K562 (cell line): ENCODE measurements at regions not wholly inside any gene's neighbourhood (a gene's known extent, or its start where the extent isn't known, plus 50 kb on each side); places are given as distances from the start of the nearest gene placed in this dataset.

Experiments
- ATAC-seq: fragments of 200-7000 bp; cut with Tn5 transposase; 3 replicates; pipeline ENCODE4 v1.9.1; 2020; ENCODE audit warnings: moderate library complexity
- BruUV-seq: library from RNA; stranded (reverse); fragments of 400-500 nt; replicated peaks from 2 replicates; lab custom pipeline; 2021; lab: Mats Ljungman, UMichigan
- CTCF ChIA-PET: fragments of 300-600 bp; formaldehyde crosslinking; extraction: SDS; loops from one replicate; lab custom pipeline; 2021; ENCODE audit warnings: low intra/inter-chr PET ratio; lab: Yijun Ruan, JAX
- POLR2A ChIA-PET: fragments of 300-600, 350-650 bp; sonication (Branson Sonifier 250); formaldehyde crosslinking; extraction: SDS; loops from one replicate; lab custom pipeline; 2021; ENCODE audit warnings: antibody characterized with exemption, inconsistent platforms; lab: Yijun Ruan, JAX
- DNase-seq, 4 experiments: peaks; one replicate each; pipeline versions ENCODE4 v3.0.0 to v3.0.0-alpha.2; 2011 to 2018; ENCODE audit warnings: low spot score in 3 of 4, mixed read lengths in 3 of 4; ENCODE audit errors: extremely low read depth in 1 of 4
- FAIRE-seq: peaks from 2 replicates; lab custom pipeline; 2011; peaks lifted over from hg19 to GRCh38; lab: Jason Lieb, UNC
- H2AFZ ChIP-seq: 2 replicates; pipeline ENCODE4 v1.6.0; 2011; ENCODE audit warnings: low read depth, low read length, control low read depth, inconsistent platforms
- H3K27ac ChIP-seq: fragments of 200-600 bp; 3 replicates; pipeline ENCODE4 v1.8.0; 2011; ENCODE audit warnings: low read depth, mild to moderate bottlenecking, control low read depth, inconsistent platforms, low read length, moderate library complexity, mixed read lengths; ENCODE audit errors: extremely low read depth
- H3K27me3 ChIP-seq, 2 experiments: fragments of 300-600 bp in 1 of 2; 2 replicates in 1 of 2; 3 replicates in 1 of 2; pipeline versions ENCODE4 v1.6.0 to v1.8.0; 2011; ENCODE audit warnings: inconsistent platforms in 2 of 2, low read length in 2 of 2, mild to moderate bottlenecking in 1 of 2, mixed read lengths in 1 of 2, moderate library complexity in 1 of 2; ENCODE audit not compliant: control insufficient read depth in 2 of 2, insufficient read depth in 2 of 2
- H3K36me3 ChIP-seq: fragments of 300-600 bp; 3 replicates; pipeline ENCODE4 v1.8.0; 2011; ENCODE audit warnings: mild to moderate bottlenecking, low read length, inconsistent platforms; ENCODE audit not compliant: control insufficient read depth, insufficient read depth
- H3K4me1 ChIP-seq, 2 experiments: fragments of 200-600 bp in 1 of 2; replicated peaks in 1 of 2; 2 replicates in 1 of 2; 3 replicates in 1 of 2; pipeline versions ENCODE4 v1.5.1 to v1.8.0; 2011; ENCODE audit warnings: inconsistent platforms in 2 of 2, low read length in 2 of 2, mild to moderate bottlenecking in 1 of 2, mixed read lengths in 1 of 2, moderate library complexity in 1 of 2; ENCODE audit not compliant: control insufficient read depth in 2 of 2, insufficient read depth in 2 of 2
- H3K4me2 ChIP-seq: 2 replicates; pipeline ENCODE4 v1.6.1; 2011; ENCODE audit warnings: low read length, control low read depth, inconsistent platforms, mixed read lengths; ENCODE audit not compliant: insufficient read depth
- H3K4me3 ChIP-seq: fragments of 200-600 bp; sonication (generic), shearing (Covaris generic); 2 replicates; pipeline ENCODE4 v1.5.1; 2016; ENCODE audit warnings: control low read depth, inconsistent platforms
- H3K79me2 ChIP-seq: fragments of 200-600 bp; 3 replicates; pipeline ENCODE4 v1.8.0; 2011; ENCODE audit warnings: low read length, inconsistent platforms; ENCODE audit not compliant: control insufficient read depth, insufficient read depth
- H3K9ac ChIP-seq, 2 experiments: 2 replicates each; pipeline versions ENCODE4 v1.6.0 to v1.6.1; 2011; ENCODE audit warnings: low read depth in 2 of 2, low read length in 2 of 2, control low read depth in 1 of 2, inconsistent platforms in 1 of 2, mild to moderate bottlenecking in 1 of 2, mixed read lengths in 1 of 2; ENCODE audit not compliant: insufficient read depth in 1 of 2
- H3K9me1 ChIP-seq: one replicate; pipeline ENCODE4 v1.6.0; 2011; ENCODE audit warnings: inconsistent platforms, mild to moderate bottlenecking, low read length, moderate library complexity; ENCODE audit not compliant: control insufficient read depth, insufficient read depth
- H3K9me3 ChIP-seq: replicated peaks from 2 replicates; pipeline ENCODE4 v1.5.1; 2011; ENCODE audit warnings: low read depth, low read length, inconsistent platforms; ENCODE audit not compliant: control insufficient read depth, insufficient read depth
- H4K20me1 ChIP-seq: replicated peaks from 2 replicates; pipeline ENCODE4 v1.6.1; 2011; ENCODE audit warnings: low read length, inconsistent platforms, mixed read lengths; ENCODE audit not compliant: control insufficient read depth, insufficient read depth
- EGR1 ChIP-seq: fragments of 450-650 bp; conservative IDR thresholded peaks from 2 replicates; pipeline ENCODE4 v1.6.1; 2017; ENCODE audit warnings: mild to moderate bottlenecking
- HMG20A ChIP-seq: fragments of 450-650 bp; formaldehyde crosslinking; conservative IDR thresholded peaks from 2 replicates; pipeline ENCODE4 v1.4.0; 2020; ENCODE audit warnings: mild to moderate bottlenecking, mixed read lengths
- JUNB ChIP-seq: fragments of 450-650 bp; formaldehyde crosslinking; conservative IDR thresholded peaks from 2 replicates; pipeline ENCODE4 v1.4.0; 2020; ENCODE audit warnings: mild to moderate bottlenecking
- MTA2 ChIP-seq: fragments of 450-650 bp; IDR thresholded peaks from 2 replicates; pipeline ENCODE4 v1.6.1; 2016; ENCODE audit warnings: low read depth
- POLR2AphosphoS5 ChIP-seq: IDR thresholded peaks from 2 replicates; pipeline ENCODE4 v1.6.1; 2011; ENCODE audit warnings: mild to moderate bottlenecking, low read depth, low read length, moderate library complexity; ENCODE audit not compliant: control insufficient read depth, insufficient read depth
- TEAD4 ChIP-seq, 2 experiments: sonication (generic) in 1 of 2; formaldehyde crosslinking in 1 of 2; IDR thresholded peaks; 2 replicates each; pipeline versions ENCODE4 v1.6.1 to v1.8.0; 2012 to 2022; ENCODE audit warnings: borderline replicate concordance in 1 of 2, inconsistent platforms in 1 of 2, low read length in 1 of 2, mild to moderate bottlenecking in 1 of 2, missing genetic modification reagents in 1 of 2
- ZNF444 ChIP-seq: fragments of 250-450 bp; sonication (Bioruptor Pico); IDR thresholded peaks from 2 replicates; pipeline ENCODE4 v1.4.0; 2020; ENCODE audit warnings: mild to moderate bottlenecking, moderate library complexity
- in situ Hi-C: fragments of 300-500 bp; cut with MboI; formaldehyde crosslinking; loops from 4 replicates; pipeline ENCODE4 v1.15.0; 2018; ENCODE audit warnings: inconsistent platforms, mixed read lengths
- intact Hi-C: fragments of 100-400 bp; cut with micrococcal nuclease; formaldehyde crosslinking; loops from 2 replicates; pipeline ENCODE4 v1.14.2; 2022
- TF ChIP-seq, protein P1 (sequence below): sonication (generic); formaldehyde crosslinking; IDR thresholded peaks from 2 replicates; pipeline ENCODE4 v1.8.1; 2023; ENCODE audit warnings: mild to moderate bottlenecking, missing genetic modification reagents

GRCh38 chr21:25507522-25507921 lies 99.8 kb downstream of the MRPL39 start:
- Histone ChIP-seq H4K20me1 (no peaks in the 10 kb centered on the region), H2AFZ (no peak overlapping the region), H3K27ac (no peak overlapping the region), H3K9me3 (no peaks in the 10 kb centered on the region), H3K4me2 (no peak overlapping the region), H3K36me3 (no peaks in the 10 kb centered on the region), H3K9ac (no peak overlapping the region), H3K4me1 (no peaks in the 10 kb centered on the region), H3K9me1 (no peaks in the 10 kb centered on the region), H3K79me2 (no peaks in the 10 kb centered on the region), H3K27me3 (no peaks in the 10 kb centered on the region), H3K4me3 (no peak overlapping the region)
- ChIA-PET POLR2A (no interaction called here), CTCF (no interaction called here)
- in situ Hi-C loops = no loop called here
- TF ChIP-seq JUNB (CRISPR knock-in tag) (no peak), MTA2 (no peak), TEAD4 (IDR thresholded peaks at IDR 0.05; ENCODE audit: low read length) (no peak), TEAD4 (CRISPR knock-in tag; IDR thresholded peaks at IDR 0.05; ENCODE audit: borderline replicate concordance) (no peak), HMG20A (no peak), ZNF444 (CRISPR knock-in tag) (no peak), EGR1 (no peak), POLR2AphosphoS5 (no peak)
- TF ChIP-seq, protein P1, sequence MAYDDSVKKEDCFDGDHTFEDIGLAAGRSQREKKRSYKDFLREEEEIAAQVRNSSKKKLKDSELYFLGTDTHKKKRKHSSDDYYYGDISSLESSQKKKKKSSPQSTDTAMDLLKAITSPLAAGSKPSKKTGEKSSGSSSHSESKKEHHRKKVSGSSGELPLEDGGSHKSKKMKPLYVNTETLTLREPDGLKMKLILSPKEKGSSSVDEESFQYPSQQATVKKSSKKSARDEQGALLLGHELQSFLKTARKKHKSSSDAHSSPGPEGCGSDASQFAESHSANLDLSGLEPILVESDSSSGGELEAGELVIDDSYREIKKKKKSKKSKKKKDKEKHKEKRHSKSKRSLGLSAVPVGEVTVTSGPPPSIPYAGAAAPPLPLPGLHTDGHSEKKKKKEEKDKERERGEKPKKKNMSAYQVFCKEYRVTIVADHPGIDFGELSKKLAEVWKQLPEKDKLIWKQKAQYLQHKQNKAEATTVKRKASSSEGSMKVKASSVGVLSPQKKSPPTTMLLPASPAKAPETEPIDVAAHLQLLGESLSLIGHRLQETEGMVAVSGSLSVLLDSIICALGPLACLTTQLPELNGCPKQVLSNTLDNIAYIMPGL = no peak
- no peak for FAIRE-seq
- intact Hi-C loops = no loop called here
- no peak for DNase-seq
- no peak for ATAC-seq
- BruUV-seq = no TSS peak
